Right lobe of liver (tissue), 6 donors: ENCODE measurements at regions not wholly inside any gene's neighbourhood (a gene's known extent, or its start where the extent isn't known, plus 50 kb on each side); places are given as distances from the start of the nearest gene placed in this dataset.

Source experiments
- ATAC-seq, 4 donors: fragments of 200-7000 bp; cut with Tn5 transposase; one replicate each; pipeline ENCODE4 v1.9.1; 2020; ENCODE audit warnings: mild to moderate bottlenecking in 4 of 4, moderate library complexity in 4 of 4
- DNase-seq, 3 donors: peaks; one replicate each; pipeline ENCODE4 v3.0.0-alpha.2; 2020
- H3K27ac ChIP-seq, 3 donors: fragments of 200-600 bp; one replicate each; pipeline ENCODE4 v1.8.0; 2022
- H3K27me3 ChIP-seq, 2 donors: fragments of 200-600 bp; one replicate each; pipeline ENCODE4 v1.8.0; 2022
- H3K36me3 ChIP-seq, 4 donors: fragments of 200-600 bp; sonication (generic) in 1 of 4; one replicate each; pipeline versions ENCODE4 v1.5.1 to v1.8.0; 2017 to 2022; ENCODE audit warnings: control low read depth in 1 of 4
- H3K4me1 ChIP-seq, 4 donors: fragments of 200-600 bp; sonication (generic) in 1 of 4; one replicate each; pipeline versions ENCODE4 v1.5.1 to v1.8.0; 2017 to 2022; ENCODE audit warnings: control low read depth in 1 of 4
- H3K4me3 ChIP-seq, 3 donors: fragments of 200-600 bp; one replicate each; pipeline ENCODE4 v1.8.0; 2022
- H3K9me3 ChIP-seq, 4 donors: fragments of 200-600 bp; sonication (generic) in 1 of 4; one replicate each; pipeline versions ENCODE4 v1.5.1 to v1.8.0; 2017 to 2022; ENCODE audit warnings: control low read depth in 1 of 4
- POLR2A ChIP-seq: fragments of 450-650 bp; IDR thresholded peaks from one replicate; pipeline ENCODE4 v1.6.1; 2017; ENCODE audit warnings: antibody characterized with exemption, mild to moderate bottlenecking
- WGBS: methylation state at CpG from one replicate; pipeline ENCODE4 v1.1.6; 2018; ENCODE audit warnings: low coverage, low lambda C conversion rate; ENCODE audit not compliant: insufficient coverage; ENCODE audit errors: missing lambda C conversion rate; 5-methylcytosine and 5-hydroxymethylcytosine counted together
- intact Hi-C, 2 donors: fragments of 100-400 bp; cut with DNase I; formaldehyde crosslinking; loops; one replicate each; pipeline versions ENCODE4 v1.11.2 to v1.14.1; 2022
- TF ChIP-seq, protein P1 (sequence below), 4 donors: fragments of 200-600 bp in 3 of 4; fragments of 450-650 bp in 1 of 4; IDR thresholded peaks; one replicate each; pipeline versions ENCODE4 v1.5.1 to v1.8.0; 2016 to 2022; ENCODE audit warnings: antibody characterized with exemption in 4 of 4, mild to moderate bottlenecking in 2 of 4
- donor health status: DM: no; HTN: yes; CAD: no.
- donor health status: DM: no; HTN: no; CAD: no.
- donor health status: DM: no; HTN: no; CAD: no.
- donor health status: DM: no; HTN: yes; CAD: no.
- donor health status: DM: no; HTN: yes; CAD: no.

DNA sequence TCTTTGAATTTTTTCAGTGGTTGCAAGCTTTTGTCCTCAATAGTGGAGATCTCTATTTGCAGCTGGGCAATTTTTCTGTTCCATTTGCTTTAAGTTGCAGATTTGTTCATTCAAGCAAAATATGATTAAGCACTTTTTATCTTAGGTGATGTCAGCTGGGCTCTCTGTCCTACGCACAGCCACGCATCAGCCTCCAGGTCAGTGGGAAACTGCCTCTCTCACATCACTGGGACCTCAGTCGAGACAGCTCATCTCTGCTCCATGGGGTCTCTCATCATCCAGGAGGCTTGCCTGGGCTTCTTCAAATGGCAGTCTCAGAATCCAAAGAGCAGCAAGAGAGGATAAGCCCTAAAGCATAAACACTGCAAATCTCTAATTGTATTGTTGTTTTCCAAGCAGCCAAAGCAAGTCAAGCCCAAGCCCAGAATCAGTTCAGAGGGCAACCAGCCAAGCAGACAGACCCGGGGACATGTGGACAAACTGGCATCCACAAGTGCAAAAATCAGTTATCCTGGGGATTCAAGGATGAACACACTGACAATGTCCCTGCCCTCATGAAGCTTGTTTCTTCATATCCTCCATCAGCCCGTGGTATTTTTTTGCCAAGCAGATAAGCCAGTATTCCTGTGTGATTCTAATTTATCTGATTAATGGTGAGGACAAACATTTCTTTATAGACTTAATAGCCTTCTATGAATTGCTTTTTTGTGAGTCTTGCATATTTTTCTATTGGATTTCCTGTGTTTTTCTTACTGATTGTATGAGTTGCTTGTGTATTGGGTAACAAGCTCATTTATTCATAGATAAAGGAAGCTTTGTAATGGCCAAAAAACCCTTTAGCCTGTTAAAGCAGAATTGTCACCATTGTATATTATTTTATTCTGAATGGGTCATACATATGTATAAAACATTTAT is 262.5 kb downstream of the GXYLT1 start:
- no peaks in the 10 kb centered on the region for H3K4me1 ChIP-seq
- 58% methylated on average over 4 of the region's 5 CpGs for WGBS
- no peak for ATAC-seq
- no peaks in the 10 kb centered on the region for H3K9me3 ChIP-seq
- H3K27ac ChIP-seq, result no peak overlapping the region
- intact Hi-C loops, result no loop called here
- H3K36me3 ChIP-seq, result no peaks in the 10 kb centered on the region
- no peak for DNase-seq
- TF ChIP-seq, protein P1, sequence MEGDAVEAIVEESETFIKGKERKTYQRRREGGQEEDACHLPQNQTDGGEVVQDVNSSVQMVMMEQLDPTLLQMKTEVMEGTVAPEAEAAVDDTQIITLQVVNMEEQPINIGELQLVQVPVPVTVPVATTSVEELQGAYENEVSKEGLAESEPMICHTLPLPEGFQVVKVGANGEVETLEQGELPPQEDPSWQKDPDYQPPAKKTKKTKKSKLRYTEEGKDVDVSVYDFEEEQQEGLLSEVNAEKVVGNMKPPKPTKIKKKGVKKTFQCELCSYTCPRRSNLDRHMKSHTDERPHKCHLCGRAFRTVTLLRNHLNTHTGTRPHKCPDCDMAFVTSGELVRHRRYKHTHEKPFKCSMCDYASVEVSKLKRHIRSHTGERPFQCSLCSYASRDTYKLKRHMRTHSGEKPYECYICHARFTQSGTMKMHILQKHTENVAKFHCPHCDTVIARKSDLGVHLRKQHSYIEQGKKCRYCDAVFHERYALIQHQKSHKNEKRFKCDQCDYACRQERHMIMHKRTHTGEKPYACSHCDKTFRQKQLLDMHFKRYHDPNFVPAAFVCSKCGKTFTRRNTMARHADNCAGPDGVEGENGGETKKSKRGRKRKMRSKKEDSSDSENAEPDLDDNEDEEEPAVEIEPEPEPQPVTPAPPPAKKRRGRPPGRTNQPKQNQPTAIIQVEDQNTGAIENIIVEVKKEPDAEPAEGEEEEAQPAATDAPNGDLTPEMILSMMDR (IDR thresholded peaks at IDR 0.05), result no peak
- no peak for TF ChIP-seq POLR2A
- H3K4me3 ChIP-seq, result no peak overlapping the region
- no peaks in the 10 kb centered on the region for H3K27me3 ChIP-seq

DNA sequence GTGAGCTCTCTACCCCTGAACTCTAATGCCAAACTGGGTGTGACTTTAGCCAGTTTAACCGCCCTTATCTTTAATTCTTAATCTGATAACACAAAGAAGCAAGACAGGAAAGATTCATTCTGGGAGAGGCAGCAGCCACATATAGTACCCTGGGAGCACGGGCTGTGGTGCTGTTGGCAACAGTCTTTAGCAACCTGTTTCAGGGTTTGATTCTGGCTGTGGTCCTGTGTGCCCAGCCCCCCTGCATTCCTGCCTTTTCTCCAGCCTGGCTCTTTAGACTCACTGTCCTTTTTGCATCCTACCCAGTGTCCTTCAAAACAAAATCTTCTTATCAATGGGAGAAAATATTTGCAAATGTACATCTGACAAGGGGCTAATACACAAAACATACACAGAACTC is 275.2 kb downstream of the GXYLT1 start:
- intact Hi-C loops, result no loop called here
- Histone ChIP-seq H3K27me3 (no peaks in the 10 kb centered on the region), H3K27ac (no peak overlapping the region), H3K4me3 (no peak overlapping the region), H3K9me3 (no peaks in the 10 kb centered on the region), H3K36me3 (no peaks in the 10 kb centered on the region), H3K4me1 (no peaks in the 10 kb centered on the region)
- ATAC-seq (no peak), DNase-seq (no peak)
- TF ChIP-seq POLR2A, result no peak
- TF ChIP-seq, protein P1 (IDR thresholded peaks at IDR 0.05), result no peak
- WGBS, result 30% methylated on average over 2 of the region's 2 CpGs

DNA sequence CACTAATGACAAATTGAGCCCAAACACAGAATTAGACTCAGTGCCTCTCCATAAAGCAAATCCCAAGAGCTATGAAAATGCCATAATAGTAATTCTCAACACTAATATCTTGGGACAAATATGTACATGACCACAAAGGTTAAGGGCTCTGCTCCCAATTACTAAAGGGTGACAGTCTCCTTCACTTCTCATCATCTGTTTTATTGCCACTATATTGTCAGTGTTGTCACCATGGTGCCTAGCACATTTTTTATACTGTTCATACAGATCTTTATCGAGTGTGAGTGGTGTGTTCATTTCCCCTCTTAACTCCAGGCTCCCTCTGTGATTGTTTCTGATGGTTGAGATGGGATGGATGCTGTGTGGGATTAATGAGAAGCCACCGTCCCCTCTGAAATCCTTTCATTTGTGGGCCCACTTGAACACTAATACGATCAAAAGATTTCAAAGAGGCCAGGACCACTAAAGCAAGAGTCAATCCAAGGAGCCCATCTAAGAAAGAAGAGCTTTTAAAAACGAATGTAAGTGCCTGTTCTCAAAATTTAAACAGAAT is 277.7 kb downstream of the GXYLT1 start:
- Histone ChIP-seq H3K27ac (no peak overlapping the region), H3K4me3 (no peak overlapping the region), H3K36me3 (no peaks in the 10 kb centered on the region), H3K4me1 (no peaks in the 10 kb centered on the region), H3K27me3 (no peaks in the 10 kb centered on the region), H3K9me3 (no peaks in the 10 kb centered on the region)
- intact Hi-C loops, result no loop called here
- ATAC-seq, result no peak
- WGBS, result 52% methylated on average over 4 of the region's 4 CpGs
- TF ChIP-seq, protein P1 (IDR thresholded peaks at IDR 0.05), result no peak
- TF ChIP-seq POLR2A, result no peak
- DNase-seq, result no peak

DNA sequence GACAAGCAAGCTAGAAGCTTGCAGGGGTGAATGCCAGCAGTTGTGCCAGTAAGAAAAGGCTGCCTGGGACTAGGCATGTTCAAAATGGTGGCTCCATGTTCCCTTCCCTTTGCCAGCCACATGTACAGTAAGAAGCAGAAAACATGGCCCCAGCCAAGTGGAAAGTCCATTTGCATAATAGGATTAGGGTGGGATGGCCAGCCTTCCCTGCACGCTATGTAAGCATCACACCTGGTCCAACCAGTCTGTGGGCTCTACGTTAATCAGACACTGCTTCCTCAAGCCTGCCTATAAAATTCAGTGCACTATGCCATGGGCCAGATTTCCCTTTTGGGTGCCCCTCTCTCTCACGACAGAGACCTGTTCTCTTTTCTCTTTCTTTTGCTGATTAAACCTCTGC is 288.4 kb downstream of the GXYLT1 start:
- H3K9me3 ChIP-seq, result no peaks in the 10 kb centered on the region
- H3K27me3 ChIP-seq, result no peaks in the 10 kb centered on the region
- WGBS, result 36% methylated on average over 1 of the region's 3 CpGs
- no peak for DNase-seq
- intact Hi-C loops, result no loop called here
- no peak overlapping the region for H3K27ac ChIP-seq
- ATAC-seq, result no peak
- no peak for TF ChIP-seq POLR2A
- TF ChIP-seq, protein P1 (IDR thresholded peaks at IDR 0.05), result no peak
- no peak overlapping the region for H3K4me3 ChIP-seq
- no peaks in the 10 kb centered on the region for H3K36me3 ChIP-seq
- H3K4me1 ChIP-seq, result no peaks in the 10 kb centered on the region
